OCI-LY1 (cell line): ENCODE measurements at regions not wholly inside any gene's neighbourhood (a gene's known extent, or its start where the extent isn't known, plus 50 kb on each side); places are given as distances from the start of the nearest gene placed in this dataset.

Experiments used
- H2AFZ ChIP-seq: fragments of 200-600 bp; sonication (generic), shearing (Covaris generic); 2 replicates; pipeline ENCODE4 v1.6.0; 2014; ENCODE audit warnings: antibody characterized with exemption, mild to moderate bottlenecking, low read length
- H3F3A ChIP-seq: fragments of 200-600 bp; sonication (generic), shearing (Covaris generic); 2 replicates; pipeline ENCODE4 v1.6.0; 2014; ENCODE audit warnings: mild to moderate bottlenecking, antibody characterized with exemption, low read length, moderate library complexity; ENCODE audit not compliant: insufficient read depth
- H3K27ac ChIP-seq: fragments of 200-600 bp; sonication (generic); 2 replicates; pipeline ENCODE4 v1.5.1; 2014; ENCODE audit warnings: low read length, mixed run types, mild to moderate bottlenecking, low read depth; ENCODE audit not compliant: poor library complexity, severe bottlenecking
- H3K27me3 ChIP-seq: fragments of 200-600 bp; sonication (generic); 2 replicates; pipeline ENCODE4 v1.6.0; 2014; ENCODE audit warnings: antibody characterized with exemption, mild to moderate bottlenecking, low read length, moderate library complexity; ENCODE audit not compliant: insufficient read depth
- H3K36me3 ChIP-seq: fragments of 200-600 bp; sonication (generic); 2 replicates; pipeline ENCODE4 v1.6.1; 2014; ENCODE audit warnings: mild to moderate bottlenecking, antibody characterized with exemption, low read length, moderate library complexity, mixed read lengths; ENCODE audit not compliant: insufficient read depth
- H3K4me1 ChIP-seq: fragments of 200-600 bp; sonication (generic); 2 replicates; pipeline ENCODE4 v1.5.1; 2014; ENCODE audit warnings: mild to moderate bottlenecking, low read length, moderate library complexity; ENCODE audit not compliant: insufficient read depth, severe bottlenecking
- H3K4me2 ChIP-seq: fragments of 200-600 bp; sonication (generic), shearing (Covaris generic); 2 replicates; pipeline ENCODE4 v1.6.1; 2014; ENCODE audit warnings: low read length
- H3K4me3 ChIP-seq: fragments of 200-600 bp; sonication (generic); 2 replicates; pipeline ENCODE4 v1.5.1; 2014; ENCODE audit warnings: low read length, low read depth, mild to moderate bottlenecking, mixed read lengths; ENCODE audit not compliant: poor library complexity, severe bottlenecking
- H3K79me2 ChIP-seq: fragments of 200-600 bp; shearing (Covaris generic); 2 replicates; pipeline ENCODE4 v1.6.1; 2016; ENCODE audit warnings: mixed run types, low read length, mixed read lengths; ENCODE audit not compliant: insufficient read depth
- H3K9ac ChIP-seq: fragments of 200-600 bp; sonication (generic), shearing (Covaris generic); 2 replicates; pipeline ENCODE4 v1.6.1; 2014; ENCODE audit warnings: mild to moderate bottlenecking, low read length, mixed read lengths
- H3K9me2 ChIP-seq: fragments of 200-600 bp; sonication (generic), shearing (Covaris generic); 2 replicates; pipeline ENCODE4 v1.6.1; 2014; ENCODE audit warnings: low read depth, mild to moderate bottlenecking, low read length, mixed read lengths
- H3K9me3 ChIP-seq: fragments of 200-600 bp; shearing (Covaris generic); 2 replicates; pipeline ENCODE4 v1.6.1; 2014; ENCODE audit warnings: low read length, mixed read lengths
- H4K20me1 ChIP-seq: fragments of 200-600 bp; sonication (generic), shearing (Covaris generic); 2 replicates; pipeline ENCODE4 v1.6.0; 2016; ENCODE audit warnings: mild to moderate bottlenecking, low read length; ENCODE audit not compliant: insufficient read depth
- EZH2 ChIP-seq: fragments of 200-600 bp; sonication (generic), shearing (Covaris generic); IDR thresholded peaks from 2 replicates; pipeline ENCODE4 v1.8.0; 2017; ENCODE audit warnings: borderline replicate concordance, mixed run types, mild to moderate bottlenecking, antibody characterized with exemption, low read length, moderate library complexity, mixed read lengths
- TF ChIP-seq, protein P1 (sequence below): fragments of 200-600 bp; sonication (generic), shearing (Covaris generic); IDR thresholded peaks from 2 replicates; pipeline ENCODE4 v1.5.1; 2017; ENCODE audit warnings: mild to moderate bottlenecking, antibody characterized with exemption, low read length, moderate library complexity, mixed read lengths

DNA sequence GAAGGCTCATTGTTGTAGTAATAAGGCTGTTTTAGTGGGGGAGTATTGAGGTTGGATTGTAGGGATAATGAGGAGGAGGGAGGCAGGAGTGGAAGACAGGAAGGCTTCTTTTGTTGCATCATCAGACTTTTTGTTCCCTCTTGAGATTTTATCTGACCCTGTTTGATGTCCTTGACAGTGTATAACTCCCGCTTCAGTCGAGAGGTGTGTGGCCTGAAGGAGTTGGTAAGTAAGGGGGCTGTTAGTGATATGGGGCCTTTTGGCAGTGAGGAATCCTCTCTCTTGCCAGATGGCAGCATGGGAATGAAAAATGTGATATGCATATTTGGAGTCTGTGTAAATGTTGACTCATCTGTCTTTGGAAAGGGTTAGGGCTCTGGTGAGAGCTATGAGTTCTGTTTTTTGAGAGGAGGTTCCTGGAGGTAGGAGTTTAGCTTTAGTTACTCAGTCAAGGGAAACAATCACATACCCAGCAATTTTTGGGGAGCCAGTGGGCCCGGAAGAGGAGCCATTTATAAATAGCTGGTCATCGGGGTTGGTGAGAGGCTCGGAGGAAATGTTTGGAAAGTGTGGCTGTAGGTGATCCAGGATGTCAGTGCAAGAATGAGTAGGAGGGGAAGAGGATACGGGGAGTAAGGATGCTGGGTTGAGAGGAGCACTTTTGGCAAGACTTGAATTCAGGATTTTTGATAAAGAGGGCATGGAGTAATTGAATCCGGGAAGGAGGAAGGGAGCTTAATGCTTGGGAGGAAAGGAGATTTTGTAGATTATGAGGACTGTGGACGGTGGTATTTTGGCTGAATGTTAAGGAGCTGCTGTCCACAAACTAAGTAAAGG lies 136.7 kb upstream of the ETV3 start:
- H3K4me3 ChIP-seq, result no peak overlapping the region
- no peak overlapping the region for H3K4me2 ChIP-seq
- H3K9ac ChIP-seq, result no peak overlapping the region
- H4K20me1 ChIP-seq, result no peaks in the 10 kb centered on the region
- H3K9me2 ChIP-seq, result no peaks in the 10 kb centered on the region
- H3K36me3 ChIP-seq, result no peaks in the 10 kb centered on the region
- peaks cover 3% of the 10 kb centered on the region; the same call in 1 of the 2 replicates for H3K27me3 ChIP-seq
- no peak overlapping the region for H2AFZ ChIP-seq
- no peaks in the 10 kb centered on the region for H3K79me2 ChIP-seq
- TF ChIP-seq, protein P1, sequence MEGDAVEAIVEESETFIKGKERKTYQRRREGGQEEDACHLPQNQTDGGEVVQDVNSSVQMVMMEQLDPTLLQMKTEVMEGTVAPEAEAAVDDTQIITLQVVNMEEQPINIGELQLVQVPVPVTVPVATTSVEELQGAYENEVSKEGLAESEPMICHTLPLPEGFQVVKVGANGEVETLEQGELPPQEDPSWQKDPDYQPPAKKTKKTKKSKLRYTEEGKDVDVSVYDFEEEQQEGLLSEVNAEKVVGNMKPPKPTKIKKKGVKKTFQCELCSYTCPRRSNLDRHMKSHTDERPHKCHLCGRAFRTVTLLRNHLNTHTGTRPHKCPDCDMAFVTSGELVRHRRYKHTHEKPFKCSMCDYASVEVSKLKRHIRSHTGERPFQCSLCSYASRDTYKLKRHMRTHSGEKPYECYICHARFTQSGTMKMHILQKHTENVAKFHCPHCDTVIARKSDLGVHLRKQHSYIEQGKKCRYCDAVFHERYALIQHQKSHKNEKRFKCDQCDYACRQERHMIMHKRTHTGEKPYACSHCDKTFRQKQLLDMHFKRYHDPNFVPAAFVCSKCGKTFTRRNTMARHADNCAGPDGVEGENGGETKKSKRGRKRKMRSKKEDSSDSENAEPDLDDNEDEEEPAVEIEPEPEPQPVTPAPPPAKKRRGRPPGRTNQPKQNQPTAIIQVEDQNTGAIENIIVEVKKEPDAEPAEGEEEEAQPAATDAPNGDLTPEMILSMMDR, result no peak
- no peak for TF ChIP-seq EZH2
- H3F3A ChIP-seq, result no peaks in the 10 kb centered on the region
- H3K4me1 ChIP-seq, result no peaks in the 10 kb centered on the region
- H3K27ac ChIP-seq, result no peak overlapping the region
- no peaks in the 10 kb centered on the region for H3K9me3 ChIP-seq

GRCh38 chr1:157272729-157273524 lies 134.7 kb upstream of the ETV3 start:
- no peak for TF ChIP-seq EZH2
- TF ChIP-seq, protein P1, result no peak
- no peaks in the 10 kb centered on the region for H4K20me1 ChIP-seq
- no peaks in the 10 kb centered on the region for H3K36me3 ChIP-seq
- no peak overlapping the region for H3K4me3 ChIP-seq
- no peaks in the 10 kb centered on the region for H3K4me1 ChIP-seq
- no peaks in the 10 kb centered on the region for H3F3A ChIP-seq
- no peaks in the 10 kb centered on the region for H3K9me3 ChIP-seq
- H3K27me3 ChIP-seq, result peaks cover 3% of the 10 kb centered on the region; the same call in 1 of the 2 replicates
- H3K9ac ChIP-seq, result no peak overlapping the region
- H2AFZ ChIP-seq, result no peak overlapping the region
- no peaks in the 10 kb centered on the region for H3K9me2 ChIP-seq
- H3K79me2 ChIP-seq, result no peaks in the 10 kb centered on the region
- H3K4me2 ChIP-seq, result no peak overlapping the region
- H3K27ac ChIP-seq, result no peak overlapping the region

- no peak overlapping the region for H3K9ac ChIP-seq
- no peaks in the 10 kb centered on the region for H3K79me2 ChIP-seq
- H3K9me3 ChIP-seq, result no peaks in the 10 kb centered on the region
- TF ChIP-seq, protein P1, result no peak
- TF ChIP-seq EZH2, result no peak
- no peaks in the 10 kb centered on the region for H4K20me1 ChIP-seq
- H3K4me1 ChIP-seq, result no peaks in the 10 kb centered on the region
- H3K27me3 ChIP-seq, result peaks cover 1% of the 10 kb centered on the region; the same call in 1 of the 2 replicates
- H2AFZ ChIP-seq, result no peak overlapping the region
- no peaks in the 10 kb centered on the region for H3K9me2 ChIP-seq
- H3K27ac ChIP-seq, result no peak overlapping the region
- H3K4me3 ChIP-seq, result no peak overlapping the region
- no peaks in the 10 kb centered on the region for H3F3A ChIP-seq
- no peak overlapping the region for H3K4me2 ChIP-seq
- no peaks in the 10 kb centered on the region for H3K36me3 ChIP-seq
These were observed 134.1 kb upstream of the ETV3 start for GRCh38 chr1:157272264-157272663.
